PC-9 (cell line): ENCODE measurements at regions not wholly inside any gene's neighbourhood (a gene's known extent, or its start where the extent isn't known, plus 50 kb on each side); places are given as distances from the start of the nearest gene placed in this dataset.

Source experiments
- EZH2 ChIP-seq: fragments of 200-600 bp; sonication (generic); IDR thresholded peaks from 2 replicates; pipeline ENCODE4 v1.8.0; 2017; ENCODE audit warnings: antibody characterized with exemption, low read depth
- TF ChIP-seq, protein P1 (sequence below): fragments of 200-600 bp; sonication (generic); conservative IDR thresholded peaks from 2 replicates; pipeline ENCODE4 v1.6.1; 2017; ENCODE audit warnings: mixed run types, antibody characterized with exemption, mild to moderate bottlenecking, moderate library complexity

DNA sequence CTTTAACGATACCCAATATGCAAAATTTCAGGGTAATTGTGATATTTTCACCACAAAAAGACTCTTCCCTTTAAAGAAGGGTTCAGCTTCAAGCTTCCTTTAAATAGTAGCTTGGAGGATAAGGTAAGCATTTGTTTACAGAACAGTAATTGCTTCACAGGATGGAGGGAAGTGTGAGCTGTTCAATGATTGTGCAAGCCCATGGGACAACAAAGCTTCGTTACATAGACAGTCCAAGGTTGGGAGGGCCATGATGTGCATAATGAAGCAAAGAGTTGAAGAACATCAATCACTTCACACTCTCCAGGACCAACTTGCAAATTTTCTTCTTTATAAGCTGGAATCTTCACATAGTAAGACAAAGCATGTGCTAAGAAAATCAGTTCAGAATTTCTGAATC is 145.0 kb upstream of the ASIC2 start:
- TF ChIP-seq, protein P1, sequence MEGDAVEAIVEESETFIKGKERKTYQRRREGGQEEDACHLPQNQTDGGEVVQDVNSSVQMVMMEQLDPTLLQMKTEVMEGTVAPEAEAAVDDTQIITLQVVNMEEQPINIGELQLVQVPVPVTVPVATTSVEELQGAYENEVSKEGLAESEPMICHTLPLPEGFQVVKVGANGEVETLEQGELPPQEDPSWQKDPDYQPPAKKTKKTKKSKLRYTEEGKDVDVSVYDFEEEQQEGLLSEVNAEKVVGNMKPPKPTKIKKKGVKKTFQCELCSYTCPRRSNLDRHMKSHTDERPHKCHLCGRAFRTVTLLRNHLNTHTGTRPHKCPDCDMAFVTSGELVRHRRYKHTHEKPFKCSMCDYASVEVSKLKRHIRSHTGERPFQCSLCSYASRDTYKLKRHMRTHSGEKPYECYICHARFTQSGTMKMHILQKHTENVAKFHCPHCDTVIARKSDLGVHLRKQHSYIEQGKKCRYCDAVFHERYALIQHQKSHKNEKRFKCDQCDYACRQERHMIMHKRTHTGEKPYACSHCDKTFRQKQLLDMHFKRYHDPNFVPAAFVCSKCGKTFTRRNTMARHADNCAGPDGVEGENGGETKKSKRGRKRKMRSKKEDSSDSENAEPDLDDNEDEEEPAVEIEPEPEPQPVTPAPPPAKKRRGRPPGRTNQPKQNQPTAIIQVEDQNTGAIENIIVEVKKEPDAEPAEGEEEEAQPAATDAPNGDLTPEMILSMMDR: no peak
- TF ChIP-seq EZH2: no peak
